ENCODE measurements at regions not wholly inside any gene's neighbourhood (a gene's known extent, or its start where the extent isn't known, plus 50 kb on each side); places are given as distances from the start of the nearest gene placed in this dataset.

GRCh38 chr6:170066679-170067078 is 224.2 kb downstream of the DLL1 start:
- TF ChIP-seq CTCF (IDR thresholded peaks at IDR 0.05): no peak
- no peak for TF ChIP-seq ATF3 (CRISPR knock-in tag; conservative IDR thresholded peaks at IDR 0.05)
- no peak for TF ChIP-seq ZNF263 (CRISPR knock-in tag; IDR thresholded peaks at IDR 0.05; ENCODE audit: low read depth)
- TF ChIP-seq, protein P1, sequence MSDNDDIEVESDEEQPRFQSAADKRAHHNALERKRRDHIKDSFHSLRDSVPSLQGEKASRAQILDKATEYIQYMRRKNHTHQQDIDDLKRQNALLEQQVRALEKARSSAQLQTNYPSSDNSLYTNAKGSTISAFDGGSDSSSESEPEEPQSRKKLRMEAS (CRISPR knock-in tag; IDR thresholded peaks at IDR 0.05): no peak
- no peak for TF ChIP-seq CREM (CRISPR knock-in tag; IDR thresholded peaks at IDR 0.05)
- TF ChIP-seq, protein P2, sequence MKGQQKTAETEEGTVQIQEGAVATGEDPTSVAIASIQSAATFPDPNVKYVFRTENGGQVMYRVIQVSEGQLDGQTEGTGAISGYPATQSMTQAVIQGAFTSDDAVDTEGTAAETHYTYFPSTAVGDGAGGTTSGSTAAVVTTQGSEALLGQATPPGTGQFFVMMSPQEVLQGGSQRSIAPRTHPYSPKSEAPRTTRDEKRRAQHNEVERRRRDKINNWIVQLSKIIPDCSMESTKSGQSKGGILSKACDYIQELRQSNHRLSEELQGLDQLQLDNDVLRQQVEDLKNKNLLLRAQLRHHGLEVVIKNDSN (CRISPR knock-in tag; IDR thresholded peaks at IDR 0.05): no peak
- TF ChIP-seq, protein P3, sequence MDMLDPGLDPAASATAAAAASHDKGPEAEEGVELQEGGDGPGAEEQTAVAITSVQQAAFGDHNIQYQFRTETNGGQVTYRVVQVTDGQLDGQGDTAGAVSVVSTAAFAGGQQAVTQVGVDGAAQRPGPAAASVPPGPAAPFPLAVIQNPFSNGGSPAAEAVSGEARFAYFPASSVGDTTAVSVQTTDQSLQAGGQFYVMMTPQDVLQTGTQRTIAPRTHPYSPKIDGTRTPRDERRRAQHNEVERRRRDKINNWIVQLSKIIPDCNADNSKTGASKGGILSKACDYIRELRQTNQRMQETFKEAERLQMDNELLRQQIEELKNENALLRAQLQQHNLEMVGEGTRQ (CRISPR knock-in tag; IDR thresholded peaks at IDR 0.05): no peak
- TF ChIP-seq ETV6 (CRISPR knock-in tag; IDR thresholded peaks at IDR 0.05): no peak
- no peak for TF ChIP-seq NR1H2 (CRISPR knock-in tag; IDR thresholded peaks at IDR 0.05)
- TF ChIP-seq EMX1 (CRISPR knock-in tag; IDR thresholded peaks at IDR 0.05): no peak

Data from WTC11 (cell line).